ENCODE measurements at regions not wholly inside any gene's neighbourhood (a gene's known extent, or its start where the extent isn't known, plus 50 kb on each side); places are given as distances from the start of the nearest gene placed in this dataset.
A peak's percentile ranks its signal among the peaks of the same experiment; 100 is the strongest.

- no peaks in the 10 kb centered on the region for H3K36me3 Mint-ChIP-seq
- no peak overlapping the region for H3K27ac Mint-ChIP-seq
- ATAC-seq, result peak; percentile 83
- DNase-seq, result peak; percentile 82
- no peaks in the 10 kb centered on the region for H3K9me3 Mint-ChIP-seq (ENCODE audit: low read depth)
- no peaks in the 10 kb centered on the region for H3K4me1 Mint-ChIP-seq
- H3K4me3 Mint-ChIP-seq, result no peak overlapping the region
- CTCF ChIA-PET, result interaction anchor here (0.9 to 1.4 kb wide), 3 partner anchors 11 to 45 kb away, joined by 3 to 4 read pairs (median 3); no protein-coding TSS in a partner anchor
- H3K27me3 Mint-ChIP-seq, result peaks cover 37% of the 10 kb centered on the region
Observed at GRCh38 chr12:11500188-11500860, 105.0 kb upstream of the PRB2 start.

DNA sequence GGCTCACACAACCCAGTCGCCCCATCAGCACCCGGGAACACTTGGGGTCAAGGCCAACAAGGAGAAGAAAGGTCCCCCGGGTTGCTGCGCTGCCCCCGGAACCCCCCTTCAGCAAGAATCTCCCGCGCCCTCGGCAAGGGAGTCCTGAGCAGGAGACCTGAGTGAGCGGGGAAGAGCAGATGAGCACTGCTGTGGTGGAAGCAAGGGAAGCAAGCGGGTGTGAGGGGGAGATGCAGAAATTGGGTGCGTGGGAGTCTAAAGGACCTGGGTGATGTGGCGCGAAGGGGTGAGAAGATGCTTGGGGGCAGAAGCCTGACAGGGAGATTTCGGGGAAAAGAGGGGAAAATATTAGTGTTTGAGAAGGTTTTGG is 105.5 kb upstream of the PRB2 start:
- ATAC-seq (no peak), DNase-seq (no peak)
- Mint-ChIP-seq H3K27me3 (peaks cover 37% of the 10 kb centered on the region), H3K27ac (no peak overlapping the region), H3K9me3 (ENCODE audit: low read depth) (no peaks in the 10 kb centered on the region), H3K36me3 (no peaks in the 10 kb centered on the region), H3K4me3 (no peak overlapping the region), H3K4me1 (no peaks in the 10 kb centered on the region)
- CTCF ChIA-PET, result interaction anchor here (0.9 kb wide), 1 partner anchor 45 kb away, joined by 3 read pairs; no protein-coding TSS in a partner anchor

- CTCF ChIA-PET, result no interaction called here
- no peak overlapping the region for H3K4me3 Mint-ChIP-seq
- H3K4me1 Mint-ChIP-seq, result peaks cover 1% of the 10 kb centered on the region
- no peaks in the 10 kb centered on the region for H3K36me3 Mint-ChIP-seq
- DNase-seq, result no peak
- no peaks in the 10 kb centered on the region for H3K9me3 Mint-ChIP-seq (ENCODE audit: low read depth)
- H3K27ac Mint-ChIP-seq, result no peak overlapping the region
- ATAC-seq, result no peak
- peaks cover 12% of the 10 kb centered on the region for H3K27me3 Mint-ChIP-seq
Observed at GRCh38 chr12:11508699-11509098, 113.3 kb upstream of the PRB2 start.

- H3K27me3 Mint-ChIP-seq, result peaks cover 12% of the 10 kb centered on the region
- ATAC-seq (no peak), DNase-seq (no peak)
- H3K4me3 Mint-ChIP-seq, result no peak overlapping the region
- peaks cover 1% of the 10 kb centered on the region for H3K4me1 Mint-ChIP-seq
- H3K9me3 Mint-ChIP-seq (ENCODE audit: low read depth), result no peaks in the 10 kb centered on the region
- no peak overlapping the region for H3K27ac Mint-ChIP-seq
- H3K36me3 Mint-ChIP-seq, result no peaks in the 10 kb centered on the region
- CTCF ChIA-PET, result no interaction called here
Observed at GRCh38 chr12:11509326-11509725, 114.0 kb upstream of the PRB2 start.

DNA sequence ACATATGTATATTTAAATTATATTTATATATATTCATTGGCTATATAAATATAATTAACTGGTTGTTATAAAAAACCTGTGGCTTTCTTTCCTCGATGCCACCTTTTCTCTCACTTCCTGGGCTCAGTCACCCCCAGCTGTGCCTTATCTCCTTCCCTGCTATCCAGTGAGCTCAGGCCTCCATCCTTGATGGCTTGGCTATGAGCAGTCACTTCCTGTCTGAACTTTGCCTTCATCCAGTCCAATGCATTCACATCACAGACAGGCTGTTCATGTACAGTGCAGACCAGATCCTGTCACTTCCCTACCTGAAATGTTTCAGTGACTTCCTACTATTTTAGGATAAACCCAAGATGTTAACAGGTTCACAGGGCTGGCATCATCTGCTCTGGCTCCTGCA is 115.3 kb upstream of the PRB2 start:
- DNase-seq (no peak), ATAC-seq (no peak)
- Mint-ChIP-seq H3K4me1 (peaks cover 1% of the 10 kb centered on the region), H3K9me3 (ENCODE audit: low read depth) (no peaks in the 10 kb centered on the region), H3K27me3 (peaks cover 12% of the 10 kb centered on the region), H3K27ac (no peak overlapping the region), H3K4me3 (no peak overlapping the region), H3K36me3 (no peaks in the 10 kb centered on the region)
- CTCF ChIA-PET, result no interaction called here

GRCh38 chr12:11513288-11513687 is 117.9 kb upstream of the PRB2 start:
- Mint-ChIP-seq H3K4me1 (no peaks in the 10 kb centered on the region), H3K27ac (no peak overlapping the region), H3K4me3 (no peak overlapping the region), H3K36me3 (no peaks in the 10 kb centered on the region), H3K9me3 (ENCODE audit: low read depth) (no peaks in the 10 kb centered on the region), H3K27me3 (peaks cover 12% of the 10 kb centered on the region)
- CTCF ChIA-PET, result no interaction called here
- DNase-seq, result no peak
- ATAC-seq, result no peak

DNA sequence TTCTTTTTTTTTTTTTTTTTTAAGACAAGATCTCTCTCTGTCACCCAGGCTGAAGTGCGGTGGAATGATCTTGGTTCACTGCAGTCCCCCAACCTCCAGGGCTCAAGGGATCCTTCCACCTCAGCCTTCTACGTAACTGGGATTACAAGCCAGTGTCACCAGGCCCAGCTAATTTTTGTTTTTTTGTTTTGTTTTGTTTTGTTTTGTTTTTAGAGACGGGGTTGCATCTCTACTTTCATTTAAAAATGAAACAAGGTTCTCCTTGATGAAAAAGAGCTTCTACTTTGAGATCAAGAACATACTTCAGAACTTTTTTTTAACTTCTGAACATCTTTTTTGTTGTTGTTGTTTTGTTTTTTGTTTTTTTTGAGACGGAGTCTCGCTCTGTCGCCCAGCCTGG is 121.7 kb upstream of the PRB2 start:
- no peak for DNase-seq
- peaks cover 16% of the 10 kb centered on the region for H3K27me3 Mint-ChIP-seq
- H3K4me3 Mint-ChIP-seq, result no peak overlapping the region
- no peaks in the 10 kb centered on the region for H3K36me3 Mint-ChIP-seq
- no peaks in the 10 kb centered on the region for H3K9me3 Mint-ChIP-seq (ENCODE audit: low read depth)
- no peak overlapping the region for H3K27ac Mint-ChIP-seq
- H3K4me1 Mint-ChIP-seq, result no peaks in the 10 kb centered on the region
- CTCF ChIA-PET, result no interaction called here
- no peak for ATAC-seq

GRCh38 chr12:11524446-11524845 is 125.0 kb upstream of the ETV6 start:
- H3K4me3 Mint-ChIP-seq, result no peak overlapping the region
- CTCF ChIA-PET, result no interaction called here
- no peaks in the 10 kb centered on the region for H3K9me3 Mint-ChIP-seq (ENCODE audit: low read depth)
- H3K27me3 Mint-ChIP-seq, result peaks cover 24% of the 10 kb centered on the region
- no peaks in the 10 kb centered on the region for H3K4me1 Mint-ChIP-seq
- DNase-seq, result no peak
- no peak overlapping the region for H3K27ac Mint-ChIP-seq
- ATAC-seq, result no peak
- H3K36me3 Mint-ChIP-seq, result no peaks in the 10 kb centered on the region

DNA sequence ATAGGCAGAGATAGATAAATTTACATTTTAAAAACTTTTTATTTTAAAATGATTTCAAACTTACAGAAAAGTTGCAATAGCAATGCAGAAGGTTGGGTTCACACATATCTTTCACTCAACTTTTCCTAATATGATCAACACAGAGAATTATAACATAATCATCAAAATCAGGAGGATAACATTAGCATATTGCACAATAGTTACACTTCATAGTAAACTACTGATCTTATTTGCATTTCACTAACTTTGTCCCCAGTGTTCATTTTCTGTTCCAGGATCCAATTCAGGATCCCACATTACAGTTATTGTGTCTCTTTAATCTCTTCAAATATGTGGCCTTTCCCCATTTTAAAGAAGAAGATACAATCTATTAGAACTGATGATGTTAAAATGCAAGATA is 115.4 kb upstream of the ETV6 start:
- Mint-ChIP-seq H3K4me1 (peaks cover 2% of the 10 kb centered on the region), H3K27me3 (peaks cover 26% of the 10 kb centered on the region), H3K36me3 (no peaks in the 10 kb centered on the region), H3K27ac (no peak overlapping the region), H3K4me3 (no peak overlapping the region), H3K9me3 (ENCODE audit: low read depth) (no peaks in the 10 kb centered on the region)
- DNase-seq (no peak), ATAC-seq (no peak)
- CTCF ChIA-PET, result no interaction called here

DNA sequence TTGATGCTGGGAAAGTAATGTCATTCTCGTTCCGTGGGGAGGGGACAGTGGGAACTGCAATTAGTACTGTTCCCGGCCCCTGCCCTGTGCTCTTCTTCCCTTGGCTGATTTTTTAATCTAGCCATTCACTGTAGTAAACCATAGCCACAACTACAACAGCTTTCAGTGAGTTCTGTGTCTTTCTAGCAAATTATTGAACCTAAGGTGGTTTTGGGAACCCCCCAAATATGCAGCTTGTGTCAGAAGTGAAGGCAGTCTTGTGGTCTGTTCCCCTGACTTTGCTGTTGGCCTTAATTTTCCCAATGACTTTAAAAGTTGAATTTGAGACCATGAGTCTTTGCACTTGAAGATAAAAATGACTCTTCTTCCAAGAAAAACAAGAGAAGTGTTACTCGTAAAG is 114.3 kb upstream of the ETV6 start:
- no peaks in the 10 kb centered on the region for H3K9me3 Mint-ChIP-seq (ENCODE audit: low read depth)
- no peak overlapping the region for H3K4me3 Mint-ChIP-seq
- H3K36me3 Mint-ChIP-seq, result no peaks in the 10 kb centered on the region
- ATAC-seq (no peak), DNase-seq (no peak)
- CTCF ChIA-PET, result no interaction called here
- H3K27ac Mint-ChIP-seq, result no peak overlapping the region
- H3K27me3 Mint-ChIP-seq, result peaks cover 18% of the 10 kb centered on the region
- H3K4me1 Mint-ChIP-seq, result peaks cover 2% of the 10 kb centered on the region

- Mint-ChIP-seq H3K9me3 (ENCODE audit: low read depth) (no peaks in the 10 kb centered on the region), H3K4me3 (no peak overlapping the region), H3K36me3 (no peaks in the 10 kb centered on the region), H3K4me1 (peaks cover 5% of the 10 kb centered on the region), H3K27me3 (peaks cover 3% of the 10 kb centered on the region), H3K27ac (no peak overlapping the region)
- no peak for DNase-seq
- ATAC-seq, result no peak
- CTCF ChIA-PET, result no interaction called here
Observed at GRCh38 chr12:11539156-11539555, 110.3 kb upstream of the ETV6 start.

DNA sequence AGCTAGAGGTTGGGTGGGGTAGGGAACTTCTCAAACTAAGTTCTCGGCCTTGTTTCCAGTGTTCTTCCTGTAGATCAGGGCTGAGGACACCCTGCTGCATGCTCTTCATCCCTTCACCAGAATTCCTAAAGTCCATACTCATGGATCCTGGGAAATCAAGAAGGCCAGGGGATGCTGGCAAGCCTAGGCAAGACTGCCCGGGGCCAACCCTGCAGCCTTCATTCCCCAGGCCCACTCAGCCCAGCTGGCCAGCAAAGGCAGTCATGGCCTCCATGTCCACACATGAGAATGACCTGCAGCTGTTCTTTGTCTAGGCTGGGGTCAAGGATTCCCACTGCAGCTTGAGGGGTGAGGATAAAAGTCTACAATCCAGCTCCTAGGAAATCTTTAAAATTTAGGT is 109.3 kb upstream of the ETV6 start:
- peaks cover 14% of the 10 kb centered on the region for H3K4me1 Mint-ChIP-seq
- ATAC-seq, result no peak
- no peaks in the 10 kb centered on the region for H3K9me3 Mint-ChIP-seq (ENCODE audit: low read depth)
- CTCF ChIA-PET, result no interaction called here
- peaks cover 3% of the 10 kb centered on the region for H3K27me3 Mint-ChIP-seq
- H3K27ac Mint-ChIP-seq, result no peak overlapping the region
- H3K4me3 Mint-ChIP-seq, result no peak overlapping the region
- H3K36me3 Mint-ChIP-seq, result no peaks in the 10 kb centered on the region
- DNase-seq, result no peak

- Mint-ChIP-seq H3K27me3 (peaks cover 3% of the 10 kb centered on the region), H3K4me1 (peaks cover 18% of the 10 kb centered on the region), H3K4me3 (no peak overlapping the region), H3K36me3 (no peaks in the 10 kb centered on the region), H3K9me3 (ENCODE audit: low read depth) (no peaks in the 10 kb centered on the region), H3K27ac (no peak overlapping the region)
- ATAC-seq (no peak), DNase-seq (no peak)
- CTCF ChIA-PET, result no interaction called here
Observed at GRCh38 chr12:11540615-11541310, 108.7 kb upstream of the ETV6 start.

DNA sequence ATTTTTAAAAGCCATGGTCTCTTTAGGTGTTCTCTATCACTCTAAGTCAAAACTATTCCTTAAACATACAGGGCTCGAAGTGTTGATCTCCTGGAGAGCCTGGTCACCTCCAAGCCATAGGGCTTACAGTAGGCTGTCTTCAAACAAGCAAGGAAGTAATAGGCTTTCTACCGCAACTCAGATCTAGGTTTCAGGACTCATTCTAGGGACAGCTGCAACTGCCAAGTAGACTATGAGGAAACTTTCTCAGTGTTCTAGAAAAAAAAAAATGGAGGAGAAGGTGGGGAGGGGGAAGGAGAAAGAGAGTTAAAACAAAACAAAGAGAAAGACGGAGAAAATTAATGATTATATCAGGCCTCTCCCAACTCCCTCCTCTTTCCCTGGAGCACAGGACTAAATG is 106.9 kb upstream of the ETV6 start:
- Mint-ChIP-seq H3K27ac (no peak overlapping the region), H3K36me3 (no peaks in the 10 kb centered on the region), H3K27me3 (no peaks in the 10 kb centered on the region), H3K4me1 (peaks cover 25% of the 10 kb centered on the region), H3K4me3 (no peak overlapping the region), H3K9me3 (ENCODE audit: low read depth) (no peaks in the 10 kb centered on the region)
- CTCF ChIA-PET, result no interaction called here
- DNase-seq (no peak), ATAC-seq (no peak)
